OCI-LY1 (cell line): ENCODE measurements at regions not wholly inside any gene's neighbourhood (a gene's known extent, or its start where the extent isn't known, plus 50 kb on each side); places are given as distances from the start of the nearest gene placed in this dataset.

Source experiments
- H2AFZ ChIP-seq: fragments of 200-600 bp; sonication (generic), shearing (Covaris generic); 2 replicates; pipeline ENCODE4 v1.6.0; 2014; ENCODE audit warnings: antibody characterized with exemption, mild to moderate bottlenecking, low read length
- H3F3A ChIP-seq: fragments of 200-600 bp; sonication (generic), shearing (Covaris generic); 2 replicates; pipeline ENCODE4 v1.6.0; 2014; ENCODE audit warnings: mild to moderate bottlenecking, antibody characterized with exemption, low read length, moderate library complexity; ENCODE audit not compliant: insufficient read depth
- H3K27ac ChIP-seq: fragments of 200-600 bp; sonication (generic); 2 replicates; pipeline ENCODE4 v1.5.1; 2014; ENCODE audit warnings: low read length, mixed run types, mild to moderate bottlenecking, low read depth; ENCODE audit not compliant: poor library complexity, severe bottlenecking
- H3K27me3 ChIP-seq: fragments of 200-600 bp; sonication (generic); 2 replicates; pipeline ENCODE4 v1.6.0; 2014; ENCODE audit warnings: antibody characterized with exemption, mild to moderate bottlenecking, low read length, moderate library complexity; ENCODE audit not compliant: insufficient read depth
- H3K36me3 ChIP-seq: fragments of 200-600 bp; sonication (generic); 2 replicates; pipeline ENCODE4 v1.6.1; 2014; ENCODE audit warnings: mild to moderate bottlenecking, antibody characterized with exemption, low read length, moderate library complexity, mixed read lengths; ENCODE audit not compliant: insufficient read depth
- H3K4me1 ChIP-seq: fragments of 200-600 bp; sonication (generic); 2 replicates; pipeline ENCODE4 v1.5.1; 2014; ENCODE audit warnings: mild to moderate bottlenecking, low read length, moderate library complexity; ENCODE audit not compliant: insufficient read depth, severe bottlenecking
- H3K4me2 ChIP-seq: fragments of 200-600 bp; sonication (generic), shearing (Covaris generic); 2 replicates; pipeline ENCODE4 v1.6.1; 2014; ENCODE audit warnings: low read length
- H3K4me3 ChIP-seq: fragments of 200-600 bp; sonication (generic); 2 replicates; pipeline ENCODE4 v1.5.1; 2014; ENCODE audit warnings: low read length, low read depth, mild to moderate bottlenecking, mixed read lengths; ENCODE audit not compliant: poor library complexity, severe bottlenecking
- H3K79me2 ChIP-seq: fragments of 200-600 bp; shearing (Covaris generic); 2 replicates; pipeline ENCODE4 v1.6.1; 2016; ENCODE audit warnings: mixed run types, low read length, mixed read lengths; ENCODE audit not compliant: insufficient read depth
- H3K9ac ChIP-seq: fragments of 200-600 bp; sonication (generic), shearing (Covaris generic); 2 replicates; pipeline ENCODE4 v1.6.1; 2014; ENCODE audit warnings: mild to moderate bottlenecking, low read length, mixed read lengths
- H3K9me2 ChIP-seq: fragments of 200-600 bp; sonication (generic), shearing (Covaris generic); 2 replicates; pipeline ENCODE4 v1.6.1; 2014; ENCODE audit warnings: low read depth, mild to moderate bottlenecking, low read length, mixed read lengths
- H3K9me3 ChIP-seq: fragments of 200-600 bp; shearing (Covaris generic); 2 replicates; pipeline ENCODE4 v1.6.1; 2014; ENCODE audit warnings: low read length, mixed read lengths
- H4K20me1 ChIP-seq: fragments of 200-600 bp; sonication (generic), shearing (Covaris generic); 2 replicates; pipeline ENCODE4 v1.6.0; 2016; ENCODE audit warnings: mild to moderate bottlenecking, low read length; ENCODE audit not compliant: insufficient read depth
- EZH2 ChIP-seq: fragments of 200-600 bp; sonication (generic), shearing (Covaris generic); IDR thresholded peaks from 2 replicates; pipeline ENCODE4 v1.8.0; 2017; ENCODE audit warnings: borderline replicate concordance, mixed run types, mild to moderate bottlenecking, antibody characterized with exemption, low read length, moderate library complexity, mixed read lengths
- TF ChIP-seq, protein P1 (sequence below): fragments of 200-600 bp; sonication (generic), shearing (Covaris generic); IDR thresholded peaks from 2 replicates; pipeline ENCODE4 v1.5.1; 2017; ENCODE audit warnings: mild to moderate bottlenecking, antibody characterized with exemption, low read length, moderate library complexity, mixed read lengths

DNA sequence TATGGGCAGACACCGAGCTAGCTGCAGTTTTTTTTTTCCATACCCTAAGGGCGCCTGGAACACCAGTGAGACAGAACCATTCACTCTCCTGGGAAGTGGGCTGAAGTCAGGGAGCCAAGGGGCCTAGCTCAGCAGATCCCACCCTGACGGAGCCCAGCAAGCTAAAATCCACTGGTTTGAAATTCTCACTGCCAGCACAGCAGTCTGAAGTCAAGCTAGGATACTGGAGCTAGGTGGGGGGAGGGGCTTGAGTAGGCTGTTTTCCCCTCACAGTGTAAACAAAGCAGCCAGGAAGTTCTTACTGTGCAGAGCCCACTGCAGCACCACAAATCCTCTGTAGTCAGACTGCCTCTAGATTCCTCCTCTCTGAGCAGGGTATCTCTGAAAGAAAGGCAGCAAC is 151.7 kb upstream of the HCN1 start:
- TF ChIP-seq, protein P1, sequence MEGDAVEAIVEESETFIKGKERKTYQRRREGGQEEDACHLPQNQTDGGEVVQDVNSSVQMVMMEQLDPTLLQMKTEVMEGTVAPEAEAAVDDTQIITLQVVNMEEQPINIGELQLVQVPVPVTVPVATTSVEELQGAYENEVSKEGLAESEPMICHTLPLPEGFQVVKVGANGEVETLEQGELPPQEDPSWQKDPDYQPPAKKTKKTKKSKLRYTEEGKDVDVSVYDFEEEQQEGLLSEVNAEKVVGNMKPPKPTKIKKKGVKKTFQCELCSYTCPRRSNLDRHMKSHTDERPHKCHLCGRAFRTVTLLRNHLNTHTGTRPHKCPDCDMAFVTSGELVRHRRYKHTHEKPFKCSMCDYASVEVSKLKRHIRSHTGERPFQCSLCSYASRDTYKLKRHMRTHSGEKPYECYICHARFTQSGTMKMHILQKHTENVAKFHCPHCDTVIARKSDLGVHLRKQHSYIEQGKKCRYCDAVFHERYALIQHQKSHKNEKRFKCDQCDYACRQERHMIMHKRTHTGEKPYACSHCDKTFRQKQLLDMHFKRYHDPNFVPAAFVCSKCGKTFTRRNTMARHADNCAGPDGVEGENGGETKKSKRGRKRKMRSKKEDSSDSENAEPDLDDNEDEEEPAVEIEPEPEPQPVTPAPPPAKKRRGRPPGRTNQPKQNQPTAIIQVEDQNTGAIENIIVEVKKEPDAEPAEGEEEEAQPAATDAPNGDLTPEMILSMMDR, result no peak
- TF ChIP-seq EZH2, result no peak
- no peaks in the 10 kb centered on the region for H3K36me3 ChIP-seq
- no peaks in the 10 kb centered on the region for H3K9me3 ChIP-seq
- no peaks in the 10 kb centered on the region for H3K79me2 ChIP-seq
- no peak overlapping the region for H2AFZ ChIP-seq
- no peaks in the 10 kb centered on the region for H3F3A ChIP-seq
- no peaks in the 10 kb centered on the region for H4K20me1 ChIP-seq
- H3K9me2 ChIP-seq, result no peaks in the 10 kb centered on the region
- no peak overlapping the region for H3K9ac ChIP-seq
- H3K27me3 ChIP-seq, result no peaks in the 10 kb centered on the region
- no peak overlapping the region for H3K27ac ChIP-seq
- no peak overlapping the region for H3K4me2 ChIP-seq
- no peaks in the 10 kb centered on the region for H3K4me1 ChIP-seq
- H3K4me3 ChIP-seq, result no peak overlapping the region

DNA sequence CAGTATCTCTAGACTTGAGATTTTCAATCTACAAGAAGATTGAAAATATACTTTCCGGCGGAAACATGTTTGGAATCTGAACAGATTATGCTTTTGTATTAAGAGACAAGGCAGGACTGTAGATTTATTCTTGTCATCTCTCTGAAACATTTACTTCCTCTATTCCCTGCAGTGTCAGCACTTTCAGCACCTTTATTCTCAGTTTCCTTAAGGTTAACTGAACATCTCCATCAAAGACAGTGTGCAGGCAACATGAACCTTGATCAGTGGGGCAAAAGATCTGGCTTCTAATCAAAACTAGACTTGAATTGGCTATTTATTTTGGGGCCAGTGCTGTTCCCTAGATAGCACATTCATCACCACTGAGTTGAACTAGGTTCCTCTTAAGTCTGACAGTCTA is 129.9 kb upstream of the HCN1 start:
- Histone ChIP-seq H3K27ac (no peak overlapping the region), H3K4me1 (no peaks in the 10 kb centered on the region), H3F3A (no peaks in the 10 kb centered on the region), H3K4me3 (no peak overlapping the region), H3K79me2 (no peaks in the 10 kb centered on the region), H2AFZ (no peak overlapping the region), H3K36me3 (no peaks in the 10 kb centered on the region), H3K9me3 (no peaks in the 10 kb centered on the region), H4K20me1 (no peaks in the 10 kb centered on the region), H3K9me2 (no peaks in the 10 kb centered on the region), H3K9ac (no peak overlapping the region), H3K27me3 (no peaks in the 10 kb centered on the region), H3K4me2 (no peak overlapping the region)
- TF ChIP-seq, protein P1, result no peak
- no peak for TF ChIP-seq EZH2

DNA sequence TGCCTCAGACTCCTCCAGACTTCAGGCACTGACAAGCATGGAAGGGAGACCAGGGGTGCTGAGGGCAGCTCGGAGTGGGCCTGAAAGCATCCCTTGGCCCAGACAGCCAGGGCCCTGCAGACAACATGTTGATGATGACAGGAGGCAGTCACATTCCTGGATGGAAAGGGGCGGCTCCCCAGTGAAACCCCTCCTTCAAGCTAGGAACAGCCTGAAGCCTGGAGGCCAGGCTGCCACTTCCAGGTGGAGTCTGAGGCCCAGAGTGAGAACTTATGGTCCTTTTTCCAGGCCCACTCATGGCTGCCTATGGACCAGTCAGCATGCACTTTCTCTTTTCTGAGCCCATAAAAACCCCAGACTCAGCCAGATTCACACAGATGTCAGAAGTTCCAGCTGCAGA is 104.2 kb upstream of the HCN1 start:
- no peak overlapping the region for H3K4me3 ChIP-seq
- H3K9me3 ChIP-seq, result peaks cover 5% of the 10 kb centered on the region; the same call in 1 of the 2 replicates
- no peaks in the 10 kb centered on the region for H3K36me3 ChIP-seq
- H3K4me1 ChIP-seq, result no peaks in the 10 kb centered on the region
- H3F3A ChIP-seq, result no peaks in the 10 kb centered on the region
- H3K4me2 ChIP-seq, result no peak overlapping the region
- no peak for TF ChIP-seq EZH2
- TF ChIP-seq, protein P1, result no peak
- no peak overlapping the region for H3K27ac ChIP-seq
- no peaks in the 10 kb centered on the region for H3K79me2 ChIP-seq
- H3K9me2 ChIP-seq, result no peaks in the 10 kb centered on the region
- no peaks in the 10 kb centered on the region for H3K27me3 ChIP-seq
- H2AFZ ChIP-seq, result no peak overlapping the region
- H3K9ac ChIP-seq, result no peak overlapping the region
- no peaks in the 10 kb centered on the region for H4K20me1 ChIP-seq
